ENCODE measurements at regions not wholly inside any gene's neighbourhood (a gene's known extent, or its start where the extent isn't known, plus 50 kb on each side); places are given as distances from the start of the nearest gene placed in this dataset.

- Mint-ChIP-seq H3K27me3 (no peaks in the 10 kb centered on the region), H3K27ac (no peak overlapping the region), H3K4me3 (no peak overlapping the region), H3K4me1 (no peaks in the 10 kb centered on the region), H3K9me3 (ENCODE audit: insufficient read depth) (peaks cover 15% of the 10 kb centered on the region)
- ChIA-PET POLR2A (no interaction called here), CTCF (no interaction called here)
- Histone ChIP-seq H3K9me3 (ENCODE audit: control extremely low read depth in 1 of 3, control insufficient read depth in 2 of 3, insufficient read depth in 1 of 3, low read length in 2 of 3) (peaks cover 0 to 15% (median 10%) of the 10 kb centered on the region in 3 donors), H3K4me1 (ENCODE audit: control insufficient read depth in 2 of 2, insufficient read depth in 2 of 2, low read length in 2 of 2) (no peaks in the 10 kb centered on the region), H4K20me1 (ENCODE audit: control insufficient read depth, insufficient read depth, low read length, poor library complexity, severe bottlenecking) (no peaks in the 10 kb centered on the region), H2AFZ (ENCODE audit: insufficient read depth, low read depth, low read length, poor library complexity, severe bottlenecking) (no peak overlapping the region), H3K4me3 (ENCODE audit: control extremely low read depth in 1 of 5, extremely low read depth in 1 of 5, insufficient read depth in 1 of 5, low read depth in 2 of 5, low read length in 4 of 5) (no peak overlapping the region), H3K36me3 (replicated peaks in 1 of 2; ENCODE audit: control extremely low read depth in 1 of 2, control insufficient read depth in 1 of 2, extremely low read depth in 1 of 2, insufficient read depth in 2 of 2, low read length in 1 of 2) (no peaks in the 10 kb centered on the region), H3K79me2 (ENCODE audit: control insufficient read depth, insufficient read depth, low read length) (no peaks in the 10 kb centered on the region), H3K27me3 (replicated peaks in 1 of 4; ENCODE audit: control extremely low read depth in 1 of 4, control insufficient read depth in 3 of 4, insufficient read depth in 4 of 4, low read length in 3 of 4) (no peaks in the 10 kb centered on the region), H3K27ac (ENCODE audit: low read length in 2 of 2) (no peak overlapping the region), H3K4me2 (replicated peaks; ENCODE audit: low read depth, low read length, poor library complexity, severe bottlenecking) (no peak overlapping the region), H3K9ac (ENCODE audit: low read length) (no peak overlapping the region)
- DNase-seq (no peak), ATAC-seq (ENCODE audit: low read depth) (no peak)
- TF ChIP-seq EZH2 (IDR thresholded peaks at IDR 0.05; ENCODE audit: borderline replicate concordance, insufficient read depth, low read depth, low read length, poor library complexity, severe bottlenecking) (no peak), CTCF (IDR thresholded peaks at IDR 0.05) (peak; percentile 15)
- no CpG with 5 or more reads among the region's 2 CpGs for WGBS (ENCODE audit: insufficient coverage)
- intact Hi-C loops (cut with micrococcal nuclease) = no loop called here
Measured at GRCh38 chr7:118590107-118590506, 365.6 kb downstream of the ANKRD7 start.

- no peaks in the 10 kb centered on the region for H3K36me3 ChIP-seq (replicated peaks in 1 of 2; ENCODE audit: control extremely low read depth in 1 of 2, control insufficient read depth in 1 of 2, extremely low read depth in 1 of 2, insufficient read depth in 2 of 2, low read length in 1 of 2)
- no peaks in the 10 kb centered on the region for H3K27me3 ChIP-seq (replicated peaks in 1 of 4; ENCODE audit: control extremely low read depth in 1 of 4, control insufficient read depth in 3 of 4, insufficient read depth in 4 of 4, low read length in 3 of 4)
- Mint-ChIP-seq H3K27me3 (no peaks in the 10 kb centered on the region), H3K9me3 (ENCODE audit: insufficient read depth) (no peaks in the 10 kb centered on the region), H3K4me1 (no peaks in the 10 kb centered on the region), H3K4me3 (no peak overlapping the region), H3K27ac (no peak overlapping the region)
- H3K4me1 ChIP-seq (ENCODE audit: control insufficient read depth in 2 of 2, insufficient read depth in 2 of 2, low read length in 2 of 2) = no peaks in the 10 kb centered on the region
- H3K79me2 ChIP-seq (ENCODE audit: control insufficient read depth, insufficient read depth, low read length) = no peaks in the 10 kb centered on the region
- H3K9ac ChIP-seq (ENCODE audit: low read length) = no peak overlapping the region
- no peak overlapping the region for H3K27ac ChIP-seq (ENCODE audit: low read length in 2 of 2)
- no peaks in the 10 kb centered on the region for H4K20me1 ChIP-seq (ENCODE audit: control insufficient read depth, insufficient read depth, low read length, poor library complexity, severe bottlenecking)
- H3K4me3 ChIP-seq (ENCODE audit: control extremely low read depth in 1 of 5, extremely low read depth in 1 of 5, insufficient read depth in 1 of 5, low read depth in 2 of 5, low read length in 4 of 5) = no peak overlapping the region
- H3K4me2 ChIP-seq (replicated peaks; ENCODE audit: low read depth, low read length, poor library complexity, severe bottlenecking) = no peak overlapping the region
- no peak overlapping the region for H2AFZ ChIP-seq (ENCODE audit: insufficient read depth, low read depth, low read length, poor library complexity, severe bottlenecking)
- no peak for ATAC-seq (ENCODE audit: low read depth)
- no peak for DNase-seq
- ChIA-PET CTCF (no interaction called here), POLR2A (no interaction called here)
- TF ChIP-seq EZH2 (IDR thresholded peaks at IDR 0.05; ENCODE audit: borderline replicate concordance, insufficient read depth, low read depth, low read length, poor library complexity, severe bottlenecking) = no peak
- TF ChIP-seq CTCF (IDR thresholded peaks at IDR 0.05) = no peak
- no peaks in the 10 kb centered on the region for H3K9me3 ChIP-seq (ENCODE audit: control extremely low read depth in 1 of 3, control insufficient read depth in 2 of 3, insufficient read depth in 1 of 3, low read length in 2 of 3)
- intact Hi-C loops (cut with micrococcal nuclease) = no loop called here
Measured at GRCh38 chr7:118602090-118602489, 377.6 kb downstream of the ANKRD7 start.
